Uterus (tissue), 2 donors: ENCODE measurements at regions not wholly inside any gene's neighbourhood (a gene's known extent, or its start where the extent isn't known, plus 50 kb on each side); places are given as distances from the start of the nearest gene placed in this dataset.

Source experiments
- CTCF ChIP-seq, 4 experiments: fragments of 200-600 bp in 2 of 4; fragments of 450-650 bp in 2 of 4; sonication (generic) in 2 of 4; IDR thresholded peaks; one replicate each; pipeline ENCODE4 v1.5.1; 2016 to 2019; ENCODE audit warnings: antibody characterized with exemption in 4 of 4, mild to moderate bottlenecking in 2 of 4, moderate library complexity in 1 of 4
- POLR2A ChIP-seq, 2 donors: fragments of 450-650 bp; IDR thresholded peaks; one replicate each; pipeline ENCODE4 v1.6.1; 2016; ENCODE audit warnings: antibody characterized with exemption in 2 of 2, mild to moderate bottlenecking in 1 of 2, moderate library complexity in 1 of 2

GRCh38 chr13:22848539-22849052 is 332.2 kb upstream of the SGCG start:
- TF ChIP-seq POLR2A (IDR thresholded peaks at IDR 0.05) (no peak), CTCF (IDR thresholded peaks at IDR 0.05) (no peak)
